PC-3 (cell line): ENCODE measurements at regions not wholly inside any gene's neighbourhood (a gene's known extent, or its start where the extent isn't known, plus 50 kb on each side); places are given as distances from the start of the nearest gene placed in this dataset.

Source experiments
- EZH2phosphoT487 ChIP-seq: fragments of 300-600 bp; sonication (generic); IDR thresholded peaks from 2 replicates; pipeline ENCODE4 v1.6.1; 2018; ENCODE audit warnings: mild to moderate bottlenecking, antibody characterized with exemption, low read length, borderline replicate concordance
- TF ChIP-seq, protein P1 (sequence below): fragments of 300-600 bp; sonication (generic); conservative IDR thresholded peaks from 2 replicates; pipeline ENCODE4 v1.5.1; 2017; ENCODE audit warnings: antibody characterized with exemption, low read depth, mild to moderate bottlenecking, low read length

DNA sequence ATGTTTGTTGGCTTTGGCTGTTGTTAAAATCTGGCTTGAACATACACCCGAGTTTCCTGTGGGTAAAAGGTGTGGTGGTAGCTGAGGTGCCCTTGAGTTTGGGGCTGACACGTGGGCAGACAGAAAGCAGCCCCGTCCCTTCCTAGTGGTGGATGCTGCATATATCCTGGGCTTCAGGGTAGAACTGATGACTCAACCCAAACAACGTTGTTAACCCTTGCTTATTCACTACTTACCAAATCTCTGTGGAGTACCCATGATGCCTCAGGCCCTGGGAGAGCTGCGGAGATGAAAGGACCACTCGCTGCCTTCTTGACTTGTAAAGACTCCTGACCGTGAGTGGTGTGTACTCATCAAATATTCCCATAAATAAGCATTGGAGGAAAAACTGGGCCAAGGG is 245.1 kb downstream of the RAB11FIP2 start:
- TF ChIP-seq, protein P1, sequence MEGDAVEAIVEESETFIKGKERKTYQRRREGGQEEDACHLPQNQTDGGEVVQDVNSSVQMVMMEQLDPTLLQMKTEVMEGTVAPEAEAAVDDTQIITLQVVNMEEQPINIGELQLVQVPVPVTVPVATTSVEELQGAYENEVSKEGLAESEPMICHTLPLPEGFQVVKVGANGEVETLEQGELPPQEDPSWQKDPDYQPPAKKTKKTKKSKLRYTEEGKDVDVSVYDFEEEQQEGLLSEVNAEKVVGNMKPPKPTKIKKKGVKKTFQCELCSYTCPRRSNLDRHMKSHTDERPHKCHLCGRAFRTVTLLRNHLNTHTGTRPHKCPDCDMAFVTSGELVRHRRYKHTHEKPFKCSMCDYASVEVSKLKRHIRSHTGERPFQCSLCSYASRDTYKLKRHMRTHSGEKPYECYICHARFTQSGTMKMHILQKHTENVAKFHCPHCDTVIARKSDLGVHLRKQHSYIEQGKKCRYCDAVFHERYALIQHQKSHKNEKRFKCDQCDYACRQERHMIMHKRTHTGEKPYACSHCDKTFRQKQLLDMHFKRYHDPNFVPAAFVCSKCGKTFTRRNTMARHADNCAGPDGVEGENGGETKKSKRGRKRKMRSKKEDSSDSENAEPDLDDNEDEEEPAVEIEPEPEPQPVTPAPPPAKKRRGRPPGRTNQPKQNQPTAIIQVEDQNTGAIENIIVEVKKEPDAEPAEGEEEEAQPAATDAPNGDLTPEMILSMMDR: no peak
- TF ChIP-seq EZH2phosphoT487: no peak
